SK-N-SH treated with all-trans-retinoic acid at 6 μM for 48 hours (cell line): ENCODE measurements at regions not wholly inside any gene's neighbourhood (a gene's known extent, or its start where the extent isn't known, plus 50 kb on each side); places are given as distances from the start of the nearest gene placed in this dataset.

Source experiments
- GLIS3 ChIP-seq: fragments of 250-450 bp; sonication (Bioruptor Pico); IDR thresholded peaks from 2 replicates; pipeline ENCODE4 v1.5.0; 2020; ENCODE audit warnings: mild to moderate bottlenecking, moderate library complexity
- PPARA ChIP-seq: fragments of 250-450 bp; sonication (Bioruptor Pico); IDR thresholded peaks from 2 replicates; pipeline ENCODE4 v1.5.0; 2020; ENCODE audit warnings: mild to moderate bottlenecking, borderline replicate concordance
- SNAI2 ChIP-seq: fragments of 250-450 bp; sonication (Bioruptor Pico); IDR thresholded peaks from 2 replicates; pipeline ENCODE4 v1.5.0; 2020; ENCODE audit warnings: mild to moderate bottlenecking, moderate library complexity
- TCF4 ChIP-seq: fragments of 250-450 bp; sonication (Bioruptor Pico); IDR thresholded peaks from 2 replicates; pipeline ENCODE4 v1.8.0; 2021; ENCODE audit warnings: mild to moderate bottlenecking, moderate library complexity, borderline replicate concordance
- ZFP30 ChIP-seq: fragments of 450-650 bp; formaldehyde crosslinking; IDR thresholded peaks from 2 replicates; pipeline ENCODE4 v1.5.0; 2022; ENCODE audit warnings: mild to moderate bottlenecking, moderate library complexity
- ZNF70 ChIP-seq: fragments of 450-650 bp; formaldehyde crosslinking; IDR thresholded peaks from 2 replicates; pipeline ENCODE4 v1.5.0; 2020; ENCODE audit warnings: mild to moderate bottlenecking, moderate library complexity
- ZNF8 ChIP-seq: fragments of 450-650 bp; formaldehyde crosslinking; IDR thresholded peaks from 2 replicates; pipeline ENCODE4 v1.5.0; 2020; ENCODE audit warnings: mild to moderate bottlenecking, moderate library complexity
- TF ChIP-seq, protein P1 (sequence below): fragments of 250-450 bp; sonication (Bioruptor Pico); IDR thresholded peaks from 2 replicates; pipeline ENCODE4 v1.8.0; 2020; ENCODE audit warnings: mild to moderate bottlenecking, moderate library complexity, borderline replicate concordance
- TF ChIP-seq, protein P2 (sequence below): fragments of 250-450 bp; sonication (Bioruptor Pico); IDR thresholded peaks from 2 replicates; pipeline ENCODE4 v1.5.0; 2020; ENCODE audit warnings: mild to moderate bottlenecking, moderate library complexity
- TF ChIP-seq, protein P3 (sequence below): fragments of 250-450 bp; sonication (Bioruptor Pico); IDR thresholded peaks from 2 replicates; pipeline ENCODE4 v1.5.1; 2020; ENCODE audit warnings: low read depth, mild to moderate bottlenecking, moderate library complexity

DNA sequence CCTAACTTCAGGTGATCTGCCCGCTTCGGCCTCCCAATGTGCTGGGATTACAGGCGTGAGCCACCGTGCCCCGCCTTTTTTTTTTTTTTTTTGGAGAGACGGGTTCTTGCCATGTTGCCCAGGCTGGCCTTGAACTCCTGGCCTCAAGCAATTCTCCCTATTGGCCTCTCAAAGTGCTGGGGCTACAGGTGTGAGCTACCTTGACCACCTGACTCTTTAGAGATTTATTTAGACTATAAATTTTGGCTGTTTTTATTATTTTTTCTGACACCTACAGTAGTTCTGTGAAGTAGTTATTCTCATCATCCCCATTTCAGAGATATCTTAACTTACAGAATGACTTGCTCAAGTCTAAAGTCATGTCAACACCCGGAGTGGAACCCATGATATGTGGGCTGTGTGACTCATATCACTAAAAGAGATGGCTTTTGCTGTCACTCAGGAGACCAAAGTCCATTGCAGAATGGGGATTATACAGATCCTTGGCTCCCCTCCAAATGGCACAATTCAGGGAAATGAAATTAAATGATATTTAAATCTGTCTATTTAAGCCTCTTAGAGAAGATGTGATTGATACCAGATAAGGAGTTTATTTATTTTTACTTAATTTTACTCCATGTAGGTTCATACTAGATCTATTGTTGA is 93.2 kb downstream of the CTH start:
- TF ChIP-seq ZNF70 (CRISPR knock-in tag) (no peak), PPARA (CRISPR knock-in tag) (no peak), GLIS3 (CRISPR knock-in tag) (no peak), ZFP30 (CRISPR knock-in tag) (no peak), ZNF8 (no peak), TCF4 (CRISPR knock-in tag) (peak; percentile 81; the same call in 1 of the 2 replicates), SNAI2 (CRISPR knock-in tag) (no peak)
- TF ChIP-seq, protein P1, sequence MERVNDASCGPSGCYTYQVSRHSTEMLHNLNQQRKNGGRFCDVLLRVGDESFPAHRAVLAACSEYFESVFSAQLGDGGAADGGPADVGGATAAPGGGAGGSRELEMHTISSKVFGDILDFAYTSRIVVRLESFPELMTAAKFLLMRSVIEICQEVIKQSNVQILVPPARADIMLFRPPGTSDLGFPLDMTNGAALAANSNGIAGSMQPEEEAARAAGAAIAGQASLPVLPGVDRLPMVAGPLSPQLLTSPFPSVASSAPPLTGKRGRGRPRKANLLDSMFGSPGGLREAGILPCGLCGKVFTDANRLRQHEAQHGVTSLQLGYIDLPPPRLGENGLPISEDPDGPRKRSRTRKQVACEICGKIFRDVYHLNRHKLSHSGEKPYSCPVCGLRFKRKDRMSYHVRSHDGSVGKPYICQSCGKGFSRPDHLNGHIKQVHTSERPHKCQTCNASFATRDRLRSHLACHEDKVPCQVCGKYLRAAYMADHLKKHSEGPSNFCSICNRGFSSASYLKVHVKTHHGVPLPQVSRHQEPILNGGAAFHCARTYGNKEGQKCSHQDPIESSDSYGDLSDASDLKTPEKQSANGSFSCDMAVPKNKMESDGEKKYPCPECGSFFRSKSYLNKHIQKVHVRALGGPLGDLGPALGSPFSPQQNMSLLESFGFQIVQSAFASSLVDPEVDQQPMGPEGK (CRISPR knock-in tag), result 0 out of 2 replicates have a peak, but pooled peaks have one; percentile 13
- TF ChIP-seq, protein P2, sequence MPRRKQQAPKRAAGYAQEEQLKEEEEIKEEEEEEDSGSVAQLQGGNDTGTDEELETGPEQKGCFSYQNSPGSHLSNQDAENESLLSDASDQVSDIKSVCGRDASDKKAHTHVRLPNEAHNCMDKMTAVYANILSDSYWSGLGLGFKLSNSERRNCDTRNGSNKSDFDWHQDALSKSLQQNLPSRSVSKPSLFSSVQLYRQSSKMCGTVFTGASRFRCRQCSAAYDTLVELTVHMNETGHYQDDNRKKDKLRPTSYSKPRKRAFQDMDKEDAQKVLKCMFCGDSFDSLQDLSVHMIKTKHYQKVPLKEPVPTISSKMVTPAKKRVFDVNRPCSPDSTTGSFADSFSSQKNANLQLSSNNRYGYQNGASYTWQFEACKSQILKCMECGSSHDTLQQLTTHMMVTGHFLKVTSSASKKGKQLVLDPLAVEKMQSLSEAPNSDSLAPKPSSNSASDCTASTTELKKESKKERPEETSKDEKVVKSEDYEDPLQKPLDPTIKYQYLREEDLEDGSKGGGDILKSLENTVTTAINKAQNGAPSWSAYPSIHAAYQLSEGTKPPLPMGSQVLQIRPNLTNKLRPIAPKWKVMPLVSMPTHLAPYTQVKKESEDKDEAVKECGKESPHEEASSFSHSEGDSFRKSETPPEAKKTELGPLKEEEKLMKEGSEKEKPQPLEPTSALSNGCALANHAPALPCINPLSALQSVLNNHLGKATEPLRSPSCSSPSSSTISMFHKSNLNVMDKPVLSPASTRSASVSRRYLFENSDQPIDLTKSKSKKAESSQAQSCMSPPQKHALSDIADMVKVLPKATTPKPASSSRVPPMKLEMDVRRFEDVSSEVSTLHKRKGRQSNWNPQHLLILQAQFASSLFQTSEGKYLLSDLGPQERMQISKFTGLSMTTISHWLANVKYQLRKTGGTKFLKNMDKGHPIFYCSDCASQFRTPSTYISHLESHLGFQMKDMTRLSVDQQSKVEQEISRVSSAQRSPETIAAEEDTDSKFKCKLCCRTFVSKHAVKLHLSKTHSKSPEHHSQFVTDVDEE (CRISPR knock-in tag), result peak; percentile 83
- TF ChIP-seq, protein P3, sequence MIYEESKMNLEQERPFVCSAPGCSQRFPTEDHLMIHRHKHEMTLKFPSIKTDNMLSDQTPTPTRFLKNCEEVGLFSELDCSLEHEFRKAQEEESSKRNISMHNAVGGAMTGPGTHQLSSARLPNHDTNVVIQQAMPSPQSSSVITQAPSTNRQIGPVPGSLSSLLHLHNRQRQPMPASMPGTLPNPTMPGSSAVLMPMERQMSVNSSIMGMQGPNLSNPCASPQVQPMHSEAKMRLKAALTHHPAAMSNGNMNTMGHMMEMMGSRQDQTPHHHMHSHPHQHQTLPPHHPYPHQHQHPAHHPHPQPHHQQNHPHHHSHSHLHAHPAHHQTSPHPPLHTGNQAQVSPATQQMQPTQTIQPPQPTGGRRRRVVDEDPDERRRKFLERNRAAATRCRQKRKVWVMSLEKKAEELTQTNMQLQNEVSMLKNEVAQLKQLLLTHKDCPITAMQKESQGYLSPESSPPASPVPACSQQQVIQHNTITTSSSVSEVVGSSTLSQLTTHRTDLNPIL (CRISPR knock-in tag), result peak; percentile 54; the same call in 1 of the 2 replicates
